Panc1 (cell line): ENCODE measurements at regions not wholly inside any gene's neighbourhood (a gene's known extent, or its start where the extent isn't known, plus 50 kb on each side); places are given as distances from the start of the nearest gene placed in this dataset.
"Not testable (repeated sequence)": the region's sequence is repeated elsewhere in the genome, so short reads cannot be mapped to it uniquely, and the experiment has no call there.

Experiments used
- CTCF ChIP-seq: fragments of 450-650 bp; IDR thresholded peaks from 2 replicates; pipeline ENCODE4 v1.5.1; 2017; ENCODE audit warnings: mild to moderate bottlenecking
- TF ChIP-seq, protein P1 (sequence below), 2 experiments: IDR thresholded peaks; 2 replicates each; pipeline ENCODE4 v1.6.1; 2011 to 2012; ENCODE audit warnings: low read depth in 2 of 2, control low read depth in 1 of 2, low read length in 1 of 2, mild to moderate bottlenecking in 1 of 2, moderate library complexity in 1 of 2; ENCODE audit not compliant: insufficient read depth in 1 of 2

DNA sequence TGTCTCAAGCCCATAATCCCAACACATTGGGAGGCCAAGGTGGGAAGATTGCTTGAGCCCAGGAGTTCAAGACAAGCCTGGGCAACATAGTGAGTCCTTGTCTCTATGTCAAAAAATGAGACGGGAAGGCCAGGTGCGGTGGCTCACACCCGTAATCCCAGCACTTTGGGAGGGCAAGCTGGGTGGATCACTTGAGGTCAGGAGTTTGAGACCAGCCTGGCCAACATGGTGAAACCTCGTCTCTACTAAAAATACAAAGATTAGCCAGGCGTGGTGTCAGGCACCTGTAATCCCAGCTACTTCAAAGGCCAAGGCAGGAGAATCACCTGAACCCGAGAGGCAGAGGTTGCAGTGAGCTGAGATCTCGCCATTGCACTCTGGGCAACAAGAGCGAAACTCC, 75.2 kb upstream of the CAB39 start:
- TF ChIP-seq, protein P1, sequence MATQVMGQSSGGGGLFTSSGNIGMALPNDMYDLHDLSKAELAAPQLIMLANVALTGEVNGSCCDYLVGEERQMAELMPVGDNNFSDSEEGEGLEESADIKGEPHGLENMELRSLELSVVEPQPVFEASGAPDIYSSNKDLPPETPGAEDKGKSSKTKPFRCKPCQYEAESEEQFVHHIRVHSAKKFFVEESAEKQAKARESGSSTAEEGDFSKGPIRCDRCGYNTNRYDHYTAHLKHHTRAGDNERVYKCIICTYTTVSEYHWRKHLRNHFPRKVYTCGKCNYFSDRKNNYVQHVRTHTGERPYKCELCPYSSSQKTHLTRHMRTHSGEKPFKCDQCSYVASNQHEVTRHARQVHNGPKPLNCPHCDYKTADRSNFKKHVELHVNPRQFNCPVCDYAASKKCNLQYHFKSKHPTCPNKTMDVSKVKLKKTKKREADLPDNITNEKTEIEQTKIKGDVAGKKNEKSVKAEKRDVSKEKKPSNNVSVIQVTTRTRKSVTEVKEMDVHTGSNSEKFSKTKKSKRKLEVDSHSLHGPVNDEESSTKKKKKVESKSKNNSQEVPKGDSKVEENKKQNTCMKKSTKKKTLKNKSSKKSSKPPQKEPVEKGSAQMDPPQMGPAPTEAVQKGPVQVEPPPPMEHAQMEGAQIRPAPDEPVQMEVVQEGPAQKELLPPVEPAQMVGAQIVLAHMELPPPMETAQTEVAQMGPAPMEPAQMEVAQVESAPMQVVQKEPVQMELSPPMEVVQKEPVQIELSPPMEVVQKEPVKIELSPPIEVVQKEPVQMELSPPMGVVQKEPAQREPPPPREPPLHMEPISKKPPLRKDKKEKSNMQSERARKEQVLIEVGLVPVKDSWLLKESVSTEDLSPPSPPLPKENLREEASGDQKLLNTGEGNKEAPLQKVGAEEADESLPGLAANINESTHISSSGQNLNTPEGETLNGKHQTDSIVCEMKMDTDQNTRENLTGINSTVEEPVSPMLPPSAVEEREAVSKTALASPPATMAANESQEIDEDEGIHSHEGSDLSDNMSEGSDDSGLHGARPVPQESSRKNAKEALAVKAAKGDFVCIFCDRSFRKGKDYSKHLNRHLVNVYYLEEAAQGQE (IDR thresholded peaks at IDR 0.05; ENCODE audit: insufficient read depth in 1 of 2, low read depth in 2 of 2, low read length in 1 of 2) = not testable (repeated sequence)
- not testable (repeated sequence) for TF ChIP-seq CTCF
